ENCODE measurements at regions not wholly inside any gene's neighbourhood (a gene's known extent, or its start where the extent isn't known, plus 50 kb on each side); places are given as distances from the start of the nearest gene placed in this dataset.

- no peak for TF ChIP-seq NR2C1 (IDR thresholded peaks at IDR 0.05)
- no peak for TF ChIP-seq MAX (IDR thresholded peaks at IDR 0.05; ENCODE audit: low read depth, low read length)
- no peak for TF ChIP-seq SREBF2 (IDR thresholded peaks at IDR 0.05; ENCODE audit: low read length)
- no peak for TF ChIP-seq STAT1 (conservative IDR thresholded peaks at IDR 0.05)
These were observed 608.6 kb downstream of the GATA3 start (continued) for GRCh38 chr10:8663131-8663530.

GRCh38 chr10:8665322-8665721, 610.8 kb downstream of the GATA3 start:
- ChIA-PET CTCF (no interaction called here), SMC1A (ENCODE audit: uncharacterized antibody, unreplicated experiment) (interaction anchor here (0.6 kb wide), 1 partner anchor 464 kb away, joined by 4 read pairs; no protein-coding TSS in a partner anchor), POLR2A (interaction anchor here (0.7 kb wide), 1 partner anchor 254 kb away, joined by 3 read pairs; no protein-coding TSS in a partner anchor), RAD21 (ENCODE audit: unreplicated experiment) (no interaction called here)
- ATAC-seq = no peak
- BruUV-seq (replicated peaks) = no TSS peak
- Histone ChIP-seq H2AFZ (ENCODE audit: control insufficient read depth, low read depth, low read length) (no peak overlapping the region), H3K79me2 (ENCODE audit: control insufficient read depth, insufficient read depth, low read length) (no peaks in the 10 kb centered on the region), H3K27me3 (replicated peaks in 1 of 2; ENCODE audit: control insufficient read depth in 2 of 2, insufficient read depth in 2 of 2, low read length in 1 of 2) (no peaks in the 10 kb centered on the region), H4K20me1 (ENCODE audit: control insufficient read depth, insufficient read depth) (no peaks in the 10 kb centered on the region), H3K4me2 (ENCODE audit: control insufficient read depth, insufficient read depth) (no peak overlapping the region), H3K4me3 (no peak overlapping the region), H3K9me3 (replicated peaks; ENCODE audit: control insufficient read depth, insufficient read depth, low read length) (no peaks in the 10 kb centered on the region), H3K9ac (ENCODE audit: control insufficient read depth, insufficient read depth, low read length) (no peak overlapping the region), H3K4me1 (ENCODE audit: control insufficient read depth, insufficient read depth, low read length) (no peaks in the 10 kb centered on the region), H3K36me3 (ENCODE audit: control insufficient read depth in 2 of 2, insufficient read depth in 2 of 2, low read length in 1 of 2) (no peaks in the 10 kb centered on the region), H3K27ac (ENCODE audit: control insufficient read depth, insufficient read depth) (no peak overlapping the region)
- in situ Hi-C loops (cut with MboI) (no loop called here), intact Hi-C loops (cut with micrococcal nuclease; ENCODE audit: unreplicated experiment) (no loop called here)
- WGBS (ENCODE audit: insufficient coverage, insufficient replicate concordance, low lambda C conversion rate, missing lambda C conversion rate) = 0% methylated on average over 2 of the region's 2 CpGs
- FAIRE-seq = no peak
- no peak for DNase-seq (ENCODE audit: low read depth, low spot score)
- no peak for TF ChIP-seq STAT3 (IDR thresholded peaks at IDR 0.05; ENCODE audit: low read depth, low read length)
- no peak for TF ChIP-seq ATF3 (IDR thresholded peaks at IDR 0.05; ENCODE audit: borderline replicate concordance, extremely low read depth, low read depth, low read length)
- TF ChIP-seq ZNF207 (IDR thresholded peaks at IDR 0.05; ENCODE audit: borderline replicate concordance) = no peak
- no peak for TF ChIP-seq ZBTB40 (IDR thresholded peaks at IDR 0.05; ENCODE audit: borderline replicate concordance)
- no peak for TF ChIP-seq HDAC6 (IDR thresholded peaks at IDR 0.05; ENCODE audit: unreplicated experiment)
- no peak for TF ChIP-seq RELA (IDR thresholded peaks at IDR 0.05; ENCODE audit: borderline replicate concordance, partially characterized antibody)
- no peak for TF ChIP-seq TCF7 (IDR thresholded peaks at IDR 0.05; ENCODE audit: borderline replicate concordance)
- TF ChIP-seq IRF3 (IDR thresholded peaks at IDR 0.05) = no peak
- TF ChIP-seq ZNF687 (IDR thresholded peaks at IDR 0.05) = no peak
- TF ChIP-seq FOXK2 (IDR thresholded peaks at IDR 0.05) = no peak
